Endothelial cell of umbilical vein (primary cell): ENCODE measurements at regions not wholly inside any gene's neighbourhood (a gene's known extent, or its start where the extent isn't known, plus 50 kb on each side); places are given as distances from the start of the nearest gene placed in this dataset.

Source experiments
- BruUV-seq: library from RNA; stranded (reverse); fragments of 400-500 nt; replicated peaks from 2 replicates; lab custom pipeline; 2021; lab: Mats Ljungman, UMichigan
- CTCF ChIA-PET: fragments of 300-600, 350-600 bp; sonication (Branson Sonifier 250); formaldehyde crosslinking; loops from one replicate; lab custom pipeline; 2021; ENCODE audit warnings: antibody characterized with exemption, inconsistent platforms; lab: Charles Lee
- POLR2A ChIA-PET: fragments of 300-600, 350-600 bp; sonication (Branson Sonifier 250); formaldehyde crosslinking; loops from one replicate; lab custom pipeline; 2021; ENCODE audit warnings: antibody characterized with exemption, inconsistent platforms; lab: Charles Lee
- DNase-seq: peaks from one replicate; pipeline ENCODE4 v3.0.0-alpha.2; 2011; ENCODE audit warnings: low read depth, low spot score
- FAIRE-seq: peaks from 2 replicates; lab custom pipeline; 2011; peaks lifted over from hg19 to GRCh38; lab: Jason Lieb, UNC
- H2AFZ ChIP-seq: 2 replicates; pipeline ENCODE4 v1.6.0; 2012; ENCODE audit warnings: low read depth, low read length, control low read depth, inconsistent platforms
- H3K27ac ChIP-seq: 2 replicates; pipeline ENCODE4 v1.5.1; 2011; ENCODE audit warnings: low read depth, mild to moderate bottlenecking, control low read depth, low read length, moderate library complexity; ENCODE audit not compliant: insufficient read depth
- H3K27me3 ChIP-seq, 2 experiments: 2 replicates each; pipeline versions ENCODE4 v1.6.0 to v1.6.1; 2011; ENCODE audit warnings: low read length in 2 of 2, mixed read lengths in 1 of 2; ENCODE audit not compliant: control insufficient read depth in 2 of 2, insufficient read depth in 2 of 2
- H3K36me3 ChIP-seq, 2 experiments: 2 replicates in 1 of 2; 3 replicates in 1 of 2; pipeline ENCODE4 v1.5.1; 2011; ENCODE audit warnings: low read length in 2 of 2, mild to moderate bottlenecking in 1 of 2, moderate library complexity in 1 of 2; ENCODE audit not compliant: control insufficient read depth in 2 of 2, insufficient read depth in 2 of 2; ENCODE audit errors: extremely low read depth in 1 of 2
- H3K4me1 ChIP-seq: 3 replicates; pipeline ENCODE4 v1.5.1; 2011; ENCODE audit warnings: mild to moderate bottlenecking, low read length; ENCODE audit not compliant: control insufficient read depth, insufficient read depth; ENCODE audit errors: extremely low read depth
- H3K4me2 ChIP-seq: 2 replicates; pipeline ENCODE4 v1.6.1; 2011; ENCODE audit warnings: low read length, control low read depth, mixed read lengths; ENCODE audit not compliant: insufficient read depth
- H3K4me3 ChIP-seq, 3 experiments: fragments of 200-600 bp in 1 of 3; sonication (generic), shearing (Covaris generic) in 1 of 3; replicated peaks in 1 of 3; 2 replicates each; pipeline ENCODE4 v1.5.1; 2011 to 2016; ENCODE audit warnings: control low read depth in 3 of 3, low read length in 3 of 3, mild to moderate bottlenecking in 2 of 3, inconsistent platforms in 1 of 3, low read depth in 1 of 3, moderate library complexity in 1 of 3; ENCODE audit not compliant: insufficient read depth in 1 of 3
- H3K79me2 ChIP-seq: 2 replicates; pipeline ENCODE4 v1.6.0; 2012; ENCODE audit warnings: low read length, inconsistent platforms; ENCODE audit not compliant: control insufficient read depth, insufficient read depth
- H3K9ac ChIP-seq: replicated peaks from 2 replicates; pipeline ENCODE3; 2011; ENCODE audit warnings: low read length, control low read depth; ENCODE audit not compliant: insufficient read depth; ENCODE audit errors: extremely low read depth
- H3K9me1 ChIP-seq: replicated peaks from 3 replicates; pipeline ENCODE4 v1.6.0; 2011; ENCODE audit warnings: mild to moderate bottlenecking, low read length; ENCODE audit not compliant: control insufficient read depth, insufficient read depth; ENCODE audit errors: extremely low read depth
- H3K9me3 ChIP-seq: replicated peaks from 2 replicates; pipeline ENCODE4 v1.5.1; 2012; ENCODE audit warnings: low read length, inconsistent platforms; ENCODE audit not compliant: control insufficient read depth, insufficient read depth
- H4K20me1 ChIP-seq: replicated peaks from 2 replicates; pipeline ENCODE3; 2011; ENCODE audit warnings: mild to moderate bottlenecking, low read length; ENCODE audit not compliant: control insufficient read depth, insufficient read depth; ENCODE audit errors: extremely low read depth
- EZH2 ChIP-seq: IDR thresholded peaks from 2 replicates; pipeline ENCODE4 v1.6.1; 2012; ENCODE audit warnings: borderline replicate concordance, low read depth, mild to moderate bottlenecking, moderate library complexity, low read length, inconsistent platforms; ENCODE audit not compliant: severe bottlenecking
- FOS ChIP-seq: IDR thresholded peaks from 2 replicates; pipeline ENCODE4 v1.6.1; 2011; ENCODE audit warnings: mild to moderate bottlenecking, low read length, moderate library complexity, borderline replicate concordance; ENCODE audit not compliant: insufficient read depth
- GATA2 ChIP-seq: IDR thresholded peaks from 2 replicates; pipeline ENCODE4 v1.7.0; 2011; ENCODE audit warnings: low read depth, mild to moderate bottlenecking, moderate library complexity, mixed read lengths, low read length; ENCODE audit not compliant: insufficient read length, insufficient read depth
- JUN ChIP-seq: IDR thresholded peaks from 2 replicates; pipeline ENCODE4 v1.6.1; 2011; ENCODE audit warnings: borderline replicate concordance, low read depth; ENCODE audit not compliant: insufficient read length, insufficient read depth
- MAX ChIP-seq: IDR thresholded peaks from 2 replicates; pipeline ENCODE4 v1.6.1; 2011; ENCODE audit not compliant: insufficient read depth, insufficient read length
- MYC ChIP-seq: IDR thresholded peaks from one replicate; pipeline ENCODE4 v1.6.1; 2011; ENCODE audit warnings: mild to moderate bottlenecking, low read depth, low read length
- POLR2A ChIP-seq: IDR thresholded peaks from 2 replicates; pipeline ENCODE4 v1.6.1; 2012; ENCODE audit warnings: low read depth, mild to moderate bottlenecking, control low read depth, low read length
- POLR2AphosphoS5 ChIP-seq: IDR thresholded peaks from 2 replicates; pipeline ENCODE4 v1.6.1; 2012; ENCODE audit warnings: low read depth, mild to moderate bottlenecking, control low read depth, low read length, moderate library complexity; ENCODE audit not compliant: insufficient read depth
- dilution Hi-C: fragments of 300-500 bp; cut with MboI; formaldehyde crosslinking; loops from one replicate; pipeline ENCODE4 v1.15.0; 2019; ENCODE audit warnings: low sequenced_read_pairs; ENCODE audit not compliant: extremely low pct_ligation_motif_present
- intact Hi-C: fragments of 100-400 bp; cut with micrococcal nuclease; formaldehyde crosslinking; loops from one replicate; pipeline ENCODE4 v1.10.0; 2022
- TF ChIP-seq, protein P1 (sequence below), 2 donors: IDR thresholded peaks; 1 replicate in 1 of 2; 2 replicates in 1 of 2; pipeline ENCODE4 v1.5.1; 2011; ENCODE audit warnings: low read length in 2 of 2, mild to moderate bottlenecking in 2 of 2, moderate library complexity in 2 of 2, control low read depth in 1 of 2, inconsistent platforms in 1 of 2, low read depth in 1 of 2; ENCODE audit not compliant: insufficient read depth in 1 of 2; ENCODE audit errors: extremely low read depth in 1 of 2

- TF ChIP-seq EZH2 (no peak), MYC (no peak), POLR2A (no peak), MAX (no peak), POLR2AphosphoS5 (no peak), JUN (no peak), GATA2 (no peak), FOS (no peak)
- TF ChIP-seq, protein P1, sequence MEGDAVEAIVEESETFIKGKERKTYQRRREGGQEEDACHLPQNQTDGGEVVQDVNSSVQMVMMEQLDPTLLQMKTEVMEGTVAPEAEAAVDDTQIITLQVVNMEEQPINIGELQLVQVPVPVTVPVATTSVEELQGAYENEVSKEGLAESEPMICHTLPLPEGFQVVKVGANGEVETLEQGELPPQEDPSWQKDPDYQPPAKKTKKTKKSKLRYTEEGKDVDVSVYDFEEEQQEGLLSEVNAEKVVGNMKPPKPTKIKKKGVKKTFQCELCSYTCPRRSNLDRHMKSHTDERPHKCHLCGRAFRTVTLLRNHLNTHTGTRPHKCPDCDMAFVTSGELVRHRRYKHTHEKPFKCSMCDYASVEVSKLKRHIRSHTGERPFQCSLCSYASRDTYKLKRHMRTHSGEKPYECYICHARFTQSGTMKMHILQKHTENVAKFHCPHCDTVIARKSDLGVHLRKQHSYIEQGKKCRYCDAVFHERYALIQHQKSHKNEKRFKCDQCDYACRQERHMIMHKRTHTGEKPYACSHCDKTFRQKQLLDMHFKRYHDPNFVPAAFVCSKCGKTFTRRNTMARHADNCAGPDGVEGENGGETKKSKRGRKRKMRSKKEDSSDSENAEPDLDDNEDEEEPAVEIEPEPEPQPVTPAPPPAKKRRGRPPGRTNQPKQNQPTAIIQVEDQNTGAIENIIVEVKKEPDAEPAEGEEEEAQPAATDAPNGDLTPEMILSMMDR (IDR thresholded peaks at IDR 0.05; ENCODE audit: extremely low read depth in 1 of 2, insufficient read depth in 1 of 2, low read depth in 1 of 2, low read length in 2 of 2), result no peak
- BruUV-seq, result no TSS peak
- Histone ChIP-seq H3K27me3 (no peaks in the 10 kb centered on the region), H3K4me2 (no peak overlapping the region), H3K79me2 (no peaks in the 10 kb centered on the region), H3K9me1 (no peaks in the 10 kb centered on the region), H3K9me3 (no peaks in the 10 kb centered on the region), H3K9ac (no peak overlapping the region), H3K4me1 (no peaks in the 10 kb centered on the region), H4K20me1 (no peaks in the 10 kb centered on the region), H3K27ac (no peak overlapping the region), H2AFZ (no peak overlapping the region), H3K36me3 (no peaks in the 10 kb centered on the region), H3K4me3 (no peak overlapping the region)
- intact Hi-C loops, result no loop called here
- FAIRE-seq (no peak), DNase-seq (no peak)
- ChIA-PET CTCF (no interaction called here), POLR2A (no interaction called here)
- dilution Hi-C loops, result no loop called here
Measured at GRCh38 chr3:162292409-162292808, 795.8 kb downstream of the OTOL1 start.
